Activated CD8-positive, alpha-beta T cell treated with anti-CD3 and anti-CD28 coated beads for 36 hours (primary cell): ENCODE measurements at regions not wholly inside any gene's neighbourhood (a gene's known extent, or its start where the extent isn't known, plus 50 kb on each side); places are given as distances from the start of the nearest gene placed in this dataset.

Experiments used
- ATAC-seq: fragments of 200-7000 bp; cut with Tn5 transposase; one replicate; pipeline ENCODE4 v1.10.0; 2021; ENCODE audit warnings: mild to moderate bottlenecking, moderate library complexity
- CTCF ChIA-PET: fragments of 350-600 bp; sonication (Branson Sonifier 250); formaldehyde crosslinking; loops from one replicate; lab custom pipeline; 2021; ENCODE audit warnings: antibody characterized with exemption; lab: Charles Lee
- POLR2A ChIA-PET: fragments of 350-600 bp; sonication (Branson Sonifier 250); formaldehyde crosslinking; loops from one replicate; lab custom pipeline; 2021; ENCODE audit warnings: antibody characterized with exemption; lab: Charles Lee
- DNase-seq: peaks from one replicate; pipeline ENCODE4 v3.0.0-alpha.2; 2020
- H3K27ac Mint-ChIP-seq: one replicate; pipeline ENCODE4 v1.8.0; 2021; ENCODE audit warnings: mild to moderate bottlenecking, mixed read lengths
- H3K27me3 Mint-ChIP-seq: one replicate; pipeline ENCODE4 v1.8.0; 2021; ENCODE audit warnings: mixed read lengths
- H3K36me3 Mint-ChIP-seq: one replicate; pipeline ENCODE4 v1.8.0; 2021; ENCODE audit warnings: low read depth, mixed read lengths
- H3K4me1 Mint-ChIP-seq: one replicate; pipeline ENCODE4 v1.8.0; 2021; ENCODE audit warnings: low read depth, mixed read lengths
- H3K4me3 Mint-ChIP-seq: one replicate; pipeline ENCODE4 v1.8.0; 2021; ENCODE audit warnings: mild to moderate bottlenecking, moderate library complexity, mixed read lengths
- H3K9me3 Mint-ChIP-seq: one replicate; pipeline ENCODE4 v1.8.0; 2021; ENCODE audit warnings: mixed read lengths
- CTCF ChIP-seq: fragments of 200-600 bp; IDR thresholded peaks from one replicate; pipeline ENCODE4 v1.8.0; 2022; ENCODE audit warnings: antibody characterized with exemption, mild to moderate bottlenecking
- intact Hi-C: fragments of 100-400 bp; cut with micrococcal nuclease; formaldehyde crosslinking; loops from one replicate; pipeline ENCODE4 v1.10.0; 2022

DNA sequence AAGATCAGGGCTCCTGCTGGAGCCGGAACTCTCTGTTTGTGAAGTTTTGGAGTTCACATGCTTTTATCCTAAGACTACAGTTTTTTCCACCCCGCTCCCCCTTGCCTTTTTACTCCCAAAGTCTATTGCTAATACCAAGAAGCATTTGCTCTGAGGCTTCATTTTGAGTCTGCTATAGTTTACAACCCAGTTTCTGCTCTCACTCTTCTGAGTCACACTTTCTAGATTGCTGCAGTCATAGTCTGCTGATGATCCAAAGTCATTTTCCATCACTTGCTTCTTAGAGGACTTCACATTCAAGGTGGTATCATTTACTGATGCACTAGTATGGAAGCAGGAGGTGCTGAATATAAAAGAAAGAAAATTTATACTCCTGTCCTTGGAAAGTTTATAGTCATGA, 937.4 kb downstream of the IGSF11 start:
- Mint-ChIP-seq H3K9me3 (peaks cover 24% of the 10 kb centered on the region), H3K4me1 (no peaks in the 10 kb centered on the region), H3K27me3 (no peaks in the 10 kb centered on the region), H3K36me3 (no peaks in the 10 kb centered on the region), H3K27ac (no peak overlapping the region), H3K4me3 (no peak overlapping the region)
- ChIA-PET POLR2A (no interaction called here), CTCF (no interaction called here)
- ATAC-seq (no peak), DNase-seq (no peak)
- TF ChIP-seq CTCF = no peak
- intact Hi-C loops = no loop called here

DNA sequence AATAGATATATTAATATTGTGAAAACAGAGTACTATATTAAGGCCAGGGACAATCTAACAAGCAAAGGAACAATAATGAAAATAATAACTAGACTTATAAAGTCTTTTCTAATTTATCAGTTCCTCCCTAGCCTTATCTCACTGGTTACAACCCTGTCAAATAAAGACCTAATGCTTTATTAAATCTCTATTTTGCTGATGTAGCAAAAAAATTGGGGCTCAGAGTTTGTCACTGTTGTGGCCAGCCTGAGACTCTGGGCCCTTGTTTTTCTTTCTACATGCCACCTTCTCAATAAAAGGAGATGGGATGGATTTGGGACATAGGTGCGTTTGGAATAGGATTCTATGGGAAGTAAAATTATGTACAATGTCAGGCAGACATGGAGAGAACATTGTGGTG, 937.0 kb downstream of the IGSF11 start:
- intact Hi-C loops = no loop called here
- H3K27ac Mint-ChIP-seq = no peak overlapping the region
- no peak overlapping the region for H3K4me3 Mint-ChIP-seq
- no peaks in the 10 kb centered on the region for H3K36me3 Mint-ChIP-seq
- ChIA-PET CTCF (no interaction called here), POLR2A (no interaction called here)
- no peak for TF ChIP-seq CTCF
- no peaks in the 10 kb centered on the region for H3K27me3 Mint-ChIP-seq
- DNase-seq (no peak), ATAC-seq (no peak)
- H3K4me1 Mint-ChIP-seq = no peaks in the 10 kb centered on the region
- peaks cover 19% of the 10 kb centered on the region for H3K9me3 Mint-ChIP-seq

- ATAC-seq = no peak
- no peak for DNase-seq
- TF ChIP-seq CTCF = no peak
- H3K36me3 Mint-ChIP-seq = no peaks in the 10 kb centered on the region
- H3K27ac Mint-ChIP-seq = no peak overlapping the region
- intact Hi-C loops = no loop called here
- no peak overlapping the region for H3K4me3 Mint-ChIP-seq
- ChIA-PET POLR2A (no interaction called here), CTCF (no interaction called here)
- H3K27me3 Mint-ChIP-seq = no peaks in the 10 kb centered on the region
- peaks cover 15% of the 10 kb centered on the region for H3K9me3 Mint-ChIP-seq
- H3K4me1 Mint-ChIP-seq = no peaks in the 10 kb centered on the region
These were observed 935.8 kb downstream of the IGSF11 start for GRCh38 chr3:118098827-118099226.

DNA sequence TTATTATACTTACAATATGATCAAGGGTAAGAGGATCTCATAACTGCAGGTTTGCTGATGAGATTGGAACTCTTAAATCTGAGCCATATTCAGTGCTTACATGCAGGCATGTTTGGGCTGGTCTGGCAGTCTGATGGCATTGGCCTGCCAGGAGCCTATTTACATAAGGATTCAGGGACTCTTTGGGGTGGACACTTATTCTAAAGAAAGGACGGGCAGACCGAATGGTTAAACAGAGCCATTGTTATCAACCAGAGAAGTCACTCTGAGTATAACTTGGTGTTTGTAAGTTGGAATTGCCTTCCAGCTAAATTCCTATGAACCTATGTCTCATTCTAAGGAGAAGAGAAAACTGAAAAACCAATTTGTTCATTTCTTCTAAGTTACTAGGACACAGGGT, 932.8 kb downstream of the IGSF11 start:
- no peaks in the 10 kb centered on the region for H3K4me1 Mint-ChIP-seq
- ChIA-PET CTCF (no interaction called here), POLR2A (no interaction called here)
- H3K4me3 Mint-ChIP-seq = no peak overlapping the region
- ATAC-seq (no peak), DNase-seq (no peak)
- H3K27ac Mint-ChIP-seq = no peak overlapping the region
- no peak for TF ChIP-seq CTCF
- no peaks in the 10 kb centered on the region for H3K27me3 Mint-ChIP-seq
- intact Hi-C loops = no loop called here
- H3K36me3 Mint-ChIP-seq = no peaks in the 10 kb centered on the region
- H3K9me3 Mint-ChIP-seq = peaks cover 7% of the 10 kb centered on the region

DNA sequence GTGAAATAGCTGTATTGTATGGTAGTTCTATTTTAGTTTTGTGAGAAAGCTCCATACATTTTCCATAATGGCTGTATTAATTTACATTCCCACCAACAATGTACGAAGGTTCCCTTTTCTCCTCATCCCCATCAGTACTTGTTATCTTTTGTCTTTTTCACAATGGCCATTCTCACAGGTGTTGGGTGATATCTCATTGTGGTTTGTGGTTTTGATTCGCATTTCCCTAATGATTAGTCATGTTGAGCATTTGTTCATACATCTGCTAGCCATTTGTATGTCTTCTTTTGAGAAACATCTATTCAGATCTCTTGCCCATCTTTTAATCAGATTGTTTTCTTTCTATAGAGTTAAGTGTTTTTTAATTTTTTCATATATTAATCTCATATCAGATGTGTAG, 931.9 kb downstream of the IGSF11 start:
- H3K27me3 Mint-ChIP-seq = no peaks in the 10 kb centered on the region
- no peaks in the 10 kb centered on the region for H3K4me1 Mint-ChIP-seq
- H3K27ac Mint-ChIP-seq = no peak overlapping the region
- no peak for TF ChIP-seq CTCF
- H3K9me3 Mint-ChIP-seq = peaks cover 10% of the 10 kb centered on the region
- ChIA-PET CTCF (no interaction called here), POLR2A (no interaction called here)
- no peak for DNase-seq
- ATAC-seq = no peak
- H3K4me3 Mint-ChIP-seq = no peak overlapping the region
- no peaks in the 10 kb centered on the region for H3K36me3 Mint-ChIP-seq
- intact Hi-C loops = no loop called here
